ENCODE measurements at regions not wholly inside any gene's neighbourhood (a gene's known extent, or its start where the extent isn't known, plus 50 kb on each side); places are given as distances from the start of the nearest gene placed in this dataset.

GRCh38 chr10:43702213-43702935, 53.7 kb upstream of the ZNF32 start:
- Histone ChIP-seq H4K20me1 (ENCODE audit: insufficient read depth, low read length) (no peaks in the 10 kb centered on the region), H3K9me3 (ENCODE audit: insufficient read depth, low read length, severe bottlenecking) (no peaks in the 10 kb centered on the region), H3K4me1 (ENCODE audit: insufficient read depth, low read length) (no peaks in the 10 kb centered on the region), H3K27ac (ENCODE audit: low read length) (no peak overlapping the region), H3K4me3 (ENCODE audit: low read depth in 1 of 2, low read length in 2 of 2) (no peak overlapping the region), H3K4me2 (ENCODE audit: insufficient read depth, low read length) (no peak overlapping the region), H3K9ac (ENCODE audit: low read depth, low read length) (no peak overlapping the region), H3K27me3 (ENCODE audit: insufficient read depth, low read length, poor library complexity) (no peaks in the 10 kb centered on the region), H3K36me3 (ENCODE audit: insufficient read depth, low read length) (no peaks in the 10 kb centered on the region), H2AFZ (ENCODE audit: low read depth, low read length) (no peak overlapping the region), H3K79me2 (ENCODE audit: insufficient read depth, low read length) (no peaks in the 10 kb centered on the region)
- DNase-seq (no peak), ATAC-seq (ENCODE audit: insufficient read depth, low read depth) (no peak)
- TF ChIP-seq, protein P1, sequence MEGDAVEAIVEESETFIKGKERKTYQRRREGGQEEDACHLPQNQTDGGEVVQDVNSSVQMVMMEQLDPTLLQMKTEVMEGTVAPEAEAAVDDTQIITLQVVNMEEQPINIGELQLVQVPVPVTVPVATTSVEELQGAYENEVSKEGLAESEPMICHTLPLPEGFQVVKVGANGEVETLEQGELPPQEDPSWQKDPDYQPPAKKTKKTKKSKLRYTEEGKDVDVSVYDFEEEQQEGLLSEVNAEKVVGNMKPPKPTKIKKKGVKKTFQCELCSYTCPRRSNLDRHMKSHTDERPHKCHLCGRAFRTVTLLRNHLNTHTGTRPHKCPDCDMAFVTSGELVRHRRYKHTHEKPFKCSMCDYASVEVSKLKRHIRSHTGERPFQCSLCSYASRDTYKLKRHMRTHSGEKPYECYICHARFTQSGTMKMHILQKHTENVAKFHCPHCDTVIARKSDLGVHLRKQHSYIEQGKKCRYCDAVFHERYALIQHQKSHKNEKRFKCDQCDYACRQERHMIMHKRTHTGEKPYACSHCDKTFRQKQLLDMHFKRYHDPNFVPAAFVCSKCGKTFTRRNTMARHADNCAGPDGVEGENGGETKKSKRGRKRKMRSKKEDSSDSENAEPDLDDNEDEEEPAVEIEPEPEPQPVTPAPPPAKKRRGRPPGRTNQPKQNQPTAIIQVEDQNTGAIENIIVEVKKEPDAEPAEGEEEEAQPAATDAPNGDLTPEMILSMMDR (IDR thresholded peaks at IDR 0.05; ENCODE audit: borderline replicate concordance, extremely low read depth, low read length, poor library complexity, severe bottlenecking), result no peak
- no peak for TF ChIP-seq EZH2 (IDR thresholded peaks at IDR 0.05; ENCODE audit: borderline replicate concordance, low read depth, low read length, severe bottlenecking)

DNA sequence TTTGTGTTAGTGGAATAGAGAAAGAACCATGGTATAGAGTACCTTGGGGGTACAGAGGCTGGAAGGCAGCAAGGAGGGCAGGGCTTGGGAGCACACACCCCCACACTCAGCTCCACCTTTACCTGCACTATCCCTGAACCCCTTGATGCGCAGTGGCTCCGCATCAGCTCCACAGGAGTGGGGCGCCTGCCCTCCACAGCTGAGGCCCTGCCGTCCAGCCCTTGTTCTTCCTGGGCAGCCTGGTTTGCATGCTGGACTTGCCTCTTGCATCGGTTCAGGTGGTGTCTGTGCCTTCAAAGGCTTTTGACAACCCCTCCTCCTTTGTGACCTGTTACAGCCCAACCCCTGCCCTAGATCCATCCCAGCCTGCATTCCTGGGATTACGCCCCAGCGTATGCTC, 52.6 kb upstream of the ZNF32 start:
- no peak overlapping the region for H2AFZ ChIP-seq (ENCODE audit: low read depth, low read length)
- no peaks in the 10 kb centered on the region for H3K4me1 ChIP-seq (ENCODE audit: insufficient read depth, low read length)
- TF ChIP-seq, protein P1 (IDR thresholded peaks at IDR 0.05; ENCODE audit: borderline replicate concordance, extremely low read depth, low read length, poor library complexity, severe bottlenecking), result no peak
- no peak for TF ChIP-seq EZH2 (IDR thresholded peaks at IDR 0.05; ENCODE audit: borderline replicate concordance, low read depth, low read length, severe bottlenecking)
- H3K9me3 ChIP-seq (ENCODE audit: insufficient read depth, low read length, severe bottlenecking), result no peaks in the 10 kb centered on the region
- H3K36me3 ChIP-seq (ENCODE audit: insufficient read depth, low read length), result no peaks in the 10 kb centered on the region
- H3K27me3 ChIP-seq (ENCODE audit: insufficient read depth, low read length, poor library complexity), result no peaks in the 10 kb centered on the region
- H3K27ac ChIP-seq (ENCODE audit: low read length), result no peak overlapping the region
- H3K4me2 ChIP-seq (ENCODE audit: insufficient read depth, low read length), result no peak overlapping the region
- H4K20me1 ChIP-seq (ENCODE audit: insufficient read depth, low read length), result no peaks in the 10 kb centered on the region
- no peak overlapping the region for H3K4me3 ChIP-seq (ENCODE audit: low read depth in 1 of 2, low read length in 2 of 2)
- DNase-seq (no peak), ATAC-seq (ENCODE audit: insufficient read depth, low read depth) (no peak)
- H3K79me2 ChIP-seq (ENCODE audit: insufficient read depth, low read length), result no peaks in the 10 kb centered on the region
- H3K9ac ChIP-seq (ENCODE audit: low read depth, low read length), result no peak overlapping the region

DNA sequence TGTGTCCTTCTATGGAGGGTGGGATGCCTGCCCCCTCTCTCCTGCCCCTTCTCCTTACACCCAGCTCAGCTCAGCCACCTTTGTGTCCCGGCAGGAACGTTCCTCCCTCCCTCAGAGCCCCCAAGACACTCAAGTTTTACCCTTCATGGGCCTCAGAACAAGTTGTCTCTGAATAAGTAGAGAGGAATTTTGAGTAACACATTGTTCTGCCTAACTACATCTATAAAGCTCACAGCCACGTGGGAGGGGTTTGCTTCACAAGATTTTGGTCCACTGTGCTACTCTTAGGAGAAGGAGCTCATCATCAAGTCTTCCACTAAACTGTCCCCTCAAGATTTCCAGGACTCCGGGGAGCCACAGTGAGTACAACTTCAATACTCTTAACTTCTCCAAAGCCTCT, 51.6 kb upstream of the ZNF32 start:
- Histone ChIP-seq H3K9ac (ENCODE audit: low read depth, low read length) (no peak overlapping the region), H3K4me2 (ENCODE audit: insufficient read depth, low read length) (no peak overlapping the region), H3K79me2 (ENCODE audit: insufficient read depth, low read length) (no peaks in the 10 kb centered on the region), H3K27ac (ENCODE audit: low read length) (no peak overlapping the region), H3K27me3 (ENCODE audit: insufficient read depth, low read length, poor library complexity) (no peaks in the 10 kb centered on the region), H4K20me1 (ENCODE audit: insufficient read depth, low read length) (no peaks in the 10 kb centered on the region), H3K36me3 (ENCODE audit: insufficient read depth, low read length) (no peaks in the 10 kb centered on the region), H3K4me3 (ENCODE audit: low read depth in 1 of 2, low read length in 2 of 2) (no peak overlapping the region), H3K4me1 (ENCODE audit: insufficient read depth, low read length) (no peaks in the 10 kb centered on the region), H3K9me3 (ENCODE audit: insufficient read depth, low read length, severe bottlenecking) (no peaks in the 10 kb centered on the region), H2AFZ (ENCODE audit: low read depth, low read length) (no peak overlapping the region)
- TF ChIP-seq EZH2 (IDR thresholded peaks at IDR 0.05; ENCODE audit: borderline replicate concordance, low read depth, low read length, severe bottlenecking), result no peak
- TF ChIP-seq, protein P1 (IDR thresholded peaks at IDR 0.05; ENCODE audit: borderline replicate concordance, extremely low read depth, low read length, poor library complexity, severe bottlenecking), result no peak
- ATAC-seq (ENCODE audit: insufficient read depth, low read depth), result no peak
- no peak for DNase-seq
